Suppressor macrophage treated with lipopolysaccharide for 4 hours (primary cell): ENCODE measurements at regions not wholly inside any gene's neighbourhood (a gene's known extent, or its start where the extent isn't known, plus 50 kb on each side); places are given as distances from the start of the nearest gene placed in this dataset.

Experiments
- DNase-seq: peaks from one replicate; pipeline ENCODE4 v3.0.0-alpha.2; 2020

DNA sequence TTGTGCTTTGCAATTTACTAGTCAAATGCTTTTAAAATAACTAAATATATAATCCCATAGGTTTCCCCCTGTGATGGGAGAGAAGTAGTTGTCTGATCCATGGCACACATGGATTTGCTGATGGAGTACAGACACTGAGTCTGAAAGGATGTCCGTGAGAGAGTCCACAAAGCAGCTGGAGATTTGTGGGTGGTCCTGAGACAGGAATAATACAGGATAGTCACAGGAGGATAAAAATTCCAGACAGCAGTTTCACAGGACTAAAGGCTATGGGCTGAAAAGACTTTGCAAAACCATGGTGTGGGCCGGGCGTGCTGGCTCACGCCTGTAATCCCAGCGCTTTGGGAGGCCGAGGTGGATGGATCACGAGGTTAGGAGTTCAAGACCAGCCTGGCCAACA lies 58.7 kb upstream of the ZFR start:
- no peak for DNase-seq

DNA sequence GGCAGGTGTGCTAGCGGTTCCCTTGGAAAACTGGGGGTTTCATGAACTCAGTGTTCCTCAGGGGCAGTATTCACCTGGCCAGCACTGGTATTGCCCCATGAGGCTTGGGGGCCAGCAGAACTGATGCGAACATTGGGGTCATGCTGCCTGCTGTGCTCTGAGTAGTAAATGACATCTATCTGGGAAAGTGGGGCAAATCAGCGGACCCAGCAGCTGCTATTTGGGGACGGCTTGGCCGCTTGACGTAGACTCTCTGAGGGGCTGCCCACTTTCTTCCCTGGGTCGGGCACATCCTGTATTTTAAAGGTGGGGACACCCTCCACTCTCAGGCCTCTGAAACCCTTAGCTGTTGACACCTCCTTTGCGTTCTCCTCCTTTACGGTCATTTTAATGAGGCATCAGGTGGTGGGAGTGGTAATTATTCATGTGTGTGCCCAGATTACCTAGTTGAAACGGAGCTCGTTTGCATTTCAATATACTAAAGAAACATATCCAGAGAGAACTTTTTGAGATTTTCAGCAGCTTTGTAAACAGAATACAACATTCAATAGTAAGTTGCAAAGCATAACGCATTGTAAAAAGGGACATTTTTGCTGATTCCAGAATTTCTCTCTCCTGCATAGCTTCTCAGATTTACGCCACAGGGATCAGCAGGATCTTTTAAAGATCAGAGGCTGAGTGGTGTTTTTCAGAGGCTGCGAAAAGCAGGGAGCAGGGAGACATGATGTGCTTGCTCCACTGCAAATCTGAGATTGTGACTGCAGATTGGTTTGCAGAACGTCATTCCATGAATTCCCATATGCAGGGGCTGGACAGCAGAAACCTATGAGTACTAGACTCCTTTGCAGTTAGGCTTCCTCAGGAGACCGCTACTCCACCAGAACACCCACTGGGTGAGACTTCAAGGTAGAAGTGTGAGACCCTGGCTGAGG lies 56.8 kb upstream of the ZFR start:
- no peak for DNase-seq

DNA sequence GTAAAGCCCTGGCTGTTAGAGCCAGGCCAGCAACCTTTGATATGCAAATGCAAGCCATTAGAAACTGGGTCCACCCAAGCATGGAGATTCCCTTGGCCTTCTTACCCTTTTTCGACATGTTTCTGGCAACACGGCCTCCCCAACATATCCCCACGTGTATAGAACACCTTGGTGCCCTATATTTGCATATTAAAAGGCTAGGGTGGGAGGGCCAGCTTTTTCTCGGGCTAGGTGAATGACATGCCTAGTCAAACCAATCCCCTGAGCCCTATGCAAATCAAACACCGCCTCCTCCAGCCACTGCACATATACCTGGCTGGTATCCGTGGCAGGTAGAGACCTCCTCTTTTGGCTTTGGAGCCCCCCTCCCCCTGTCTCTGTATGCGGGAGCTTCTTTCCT lies 55.6 kb upstream of the ZFR start:
- no peak for DNase-seq

DNA sequence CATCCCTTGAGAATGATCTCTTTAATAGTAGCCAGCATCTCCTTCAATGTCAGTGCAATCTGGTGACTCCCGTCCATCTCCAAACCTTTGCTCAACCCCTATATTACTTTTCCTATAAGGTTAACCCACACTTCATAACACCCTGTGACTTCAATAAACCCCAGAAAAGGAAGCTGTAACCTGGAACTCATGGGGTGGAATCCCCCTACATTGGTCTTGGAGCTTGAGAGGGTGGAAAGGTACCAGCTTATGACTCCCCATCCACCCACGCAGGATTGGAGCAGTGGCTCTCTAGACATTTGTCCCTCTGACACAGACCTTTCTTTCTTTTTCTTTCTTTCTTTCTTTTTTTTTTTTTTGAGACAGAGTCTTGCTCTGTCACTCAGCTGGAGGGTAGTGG lies 54.7 kb upstream of the ZFR start:
- no peak for DNase-seq

DNA sequence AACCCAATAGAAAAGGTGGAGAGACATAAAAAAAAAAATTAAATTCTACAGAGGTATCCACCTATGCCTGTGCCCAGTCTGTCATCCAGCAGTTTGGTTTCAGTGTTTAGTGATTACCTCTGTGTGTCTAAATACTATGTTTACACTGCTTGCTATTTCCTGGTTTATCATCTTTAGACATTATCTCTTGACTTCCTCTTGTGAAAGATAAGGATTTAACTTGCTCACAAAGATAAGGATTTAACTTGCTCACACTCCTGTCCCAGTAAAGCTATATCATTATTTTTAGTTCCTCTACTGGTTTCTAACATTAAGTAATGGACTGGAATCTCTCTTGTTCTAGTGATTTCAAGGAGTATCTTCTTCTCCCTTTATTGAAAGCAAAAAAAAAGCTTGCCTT lies 53.9 kb upstream of the ZFR start:
- no peak for DNase-seq

DNA sequence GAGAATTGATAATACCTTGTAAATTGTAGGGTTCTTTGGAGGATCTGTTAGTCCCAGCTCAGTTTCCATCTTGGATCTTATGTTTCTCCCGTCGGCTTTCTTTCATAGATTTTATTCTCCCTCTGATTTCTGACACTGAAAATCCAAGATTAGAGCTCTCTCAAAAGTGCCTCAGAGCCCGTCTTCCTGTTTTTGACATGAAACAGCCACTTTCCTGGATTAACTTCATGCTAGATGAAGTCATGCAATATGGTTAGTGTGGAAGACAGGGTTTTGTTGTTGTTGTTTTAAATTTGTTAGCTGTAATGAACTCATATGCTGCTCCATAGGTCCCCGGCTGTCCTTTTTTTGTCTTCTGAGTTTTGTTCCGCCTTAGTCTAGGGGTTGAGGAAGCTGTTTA lies 51.6 kb upstream of the ZFR start:
- no peak for DNase-seq

DNA sequence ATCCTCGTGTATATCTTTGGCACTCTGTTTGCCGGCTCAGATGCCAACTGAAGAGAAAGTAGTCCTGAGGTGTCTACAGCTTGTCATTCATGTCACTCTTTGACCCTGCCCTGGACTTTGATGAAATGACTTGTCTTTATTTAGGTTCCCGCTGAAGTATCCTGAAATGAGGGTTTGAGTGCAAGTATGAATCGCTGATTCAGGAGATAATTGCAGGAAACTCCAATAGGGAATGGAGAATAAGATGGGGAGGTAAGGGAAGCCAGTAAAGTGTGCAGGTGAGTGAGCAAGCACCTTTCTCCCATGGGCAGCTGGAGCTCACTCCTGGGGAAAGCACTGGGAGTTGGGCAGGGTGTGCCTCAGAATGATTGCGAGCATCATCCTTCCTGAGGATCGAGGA lies 50.3 kb upstream of the ZFR start:
- DNase-seq: no peak
